ENCODE measurements at regions not wholly inside any gene's neighbourhood (a gene's known extent, or its start where the extent isn't known, plus 50 kb on each side); places are given as distances from the start of the nearest gene placed in this dataset.

- H3K4me3 ChIP-seq (replicated peaks in 1 of 2; ENCODE audit: low read depth in 1 of 2, low read length in 2 of 2) = no peak overlapping the region
- ChIA-PET CTCF (no interaction called here), POLR2A (no interaction called here), RAD21 (ENCODE audit: low non-redundant PET in 1 of 2, low total read pairs in 2 of 2, uncharacterized antibody in 2 of 2, unreplicated experiment in 2 of 2) (no interaction called here)
- ATAC-seq (no peak), DNase-seq (ENCODE audit: low read depth, low spot score) (no peak)
- H3K27ac ChIP-seq (ENCODE audit: low read depth, low read length) = no peak overlapping the region
- TF ChIP-seq CEBPB (IDR thresholded peaks at IDR 0.05; ENCODE audit: low read depth) = no peak
- no peak for TF ChIP-seq ZNF274 (IDR thresholded peaks at IDR 0.05; ENCODE audit: low read depth, low read length)
- TF ChIP-seq REST (IDR thresholded peaks at IDR 0.05; ENCODE audit: low read depth) = no peak
- no peak for TF ChIP-seq RAD21 (IDR thresholded peaks at IDR 0.05; ENCODE audit: low read depth)
- TF ChIP-seq JUND (IDR thresholded peaks at IDR 0.05) = no peak
- TF ChIP-seq CTCF (IDR thresholded peaks at IDR 0.05 in 2 of 3, conservative IDR thresholded peaks at IDR 0.05 in 1 of 3; ENCODE audit: borderline replicate concordance in 1 of 3, insufficient read depth in 1 of 3, low read depth in 2 of 3, low read length in 2 of 3) = no peak
- no peak for TF ChIP-seq TCF7L2 (IDR thresholded peaks at IDR 0.05; ENCODE audit: borderline replicate concordance, extremely low read depth, insufficient read depth, insufficient read length)
- no peak for TF ChIP-seq EZH2 (IDR thresholded peaks at IDR 0.05)
- TF ChIP-seq ATF3 (IDR thresholded peaks at IDR 0.05) = no peak
- no peak for TF ChIP-seq CBX3 (IDR thresholded peaks at IDR 0.05; ENCODE audit: low read depth)
- no peak for TF ChIP-seq ELF1 (IDR thresholded peaks at IDR 0.05; ENCODE audit: borderline replicate concordance, low read depth)
- no peak for TF ChIP-seq FOSL1 (IDR thresholded peaks at IDR 0.05; ENCODE audit: low read depth)
- no peak for TF ChIP-seq SP1 (IDR thresholded peaks at IDR 0.05; ENCODE audit: low read depth)
- TF ChIP-seq MAX (IDR thresholded peaks at IDR 0.05) = no peak
- no peak for TF ChIP-seq YY1 (IDR thresholded peaks at IDR 0.05; ENCODE audit: extremely low read depth, insufficient replicate concordance, low read depth, low read length)
- no peak for TF ChIP-seq POLR2A (IDR thresholded peaks at IDR 0.05; ENCODE audit: borderline replicate concordance, extremely low read depth, insufficient read depth, insufficient read length)
- TF ChIP-seq SRF (IDR thresholded peaks at IDR 0.05; ENCODE audit: low read depth) = no peak
- no peak for TF ChIP-seq EZH2phosphoT487 (IDR thresholded peaks at IDR 0.05; ENCODE audit: borderline replicate concordance)
- no peaks in the 10 kb centered on the region for H3K36me3 ChIP-seq (ENCODE audit: control insufficient read depth in 1 of 2, insufficient read depth in 2 of 2, low read length in 2 of 2)
- BruUV-seq (replicated peaks) = no TSS peak
- H2AFZ ChIP-seq (ENCODE audit: low read depth, low read length, poor library complexity, severe bottlenecking) = no peak overlapping the region
- H3K4me2 ChIP-seq (ENCODE audit: low read length) = no peak overlapping the region
- H4K20me1 ChIP-seq (ENCODE audit: insufficient read depth) = no peaks in the 10 kb centered on the region
- no peaks in the 10 kb centered on the region for H3K79me2 ChIP-seq (ENCODE audit: insufficient read depth, low read length)
- no peaks in the 10 kb centered on the region for H3K9me2 ChIP-seq (ENCODE audit: insufficient read depth)
- no peaks in the 10 kb centered on the region for H3K27me3 ChIP-seq (ENCODE audit: insufficient read depth, low read length)
- intact Hi-C loops (cut with micrococcal nuclease) = no loop called here
- H3K4me1 ChIP-seq (ENCODE audit: control insufficient read depth in 1 of 2, insufficient read depth in 2 of 2, low read length in 2 of 2) = no peaks in the 10 kb centered on the region
- H3K9me3 ChIP-seq (ENCODE audit: control insufficient read depth in 1 of 2, insufficient read depth in 1 of 2, low read depth in 1 of 2, low read length in 2 of 2) = peaks cover 0 to 54% of the 10 kb centered on the region in 2 experiments; a peak in 2 of 4 replicates
- H3K9ac ChIP-seq (ENCODE audit: low read length) = no peak overlapping the region
Observed at GRCh38 chr19:23065306-23065705, 51.5 kb upstream of the ZNF730 start.
